Left forelimb (tissue), 1 donor: ENCODE measurements at regions not wholly inside any gene's neighbourhood (a gene's known extent, or its start where the extent isn't known, plus 50 kb on each side); places are given as distances from the start of the nearest gene placed in this dataset.

ENCODE experiments used
- DNase-seq: peaks from one replicate; pipeline ENCODE4 v3.0.0-alpha.2; 2018; ENCODE audit warnings: low spot score

GRCh38 chr1:87927391-87928280, 599.0 kb downstream of the LMO4 start:
- DNase-seq: no peak

GRCh38 chr1:87928623-87929022, 599.9 kb downstream of the LMO4 start:
- no peak for DNase-seq

GRCh38 chr1:87929906-87930305, 601.2 kb downstream of the LMO4 start:
- DNase-seq: no peak

GRCh38 chr1:87930796-87931195, 602.1 kb downstream of the LMO4 start:
- no peak for DNase-seq

GRCh38 chr1:87933171-87933570, 604.5 kb downstream of the LMO4 start:
- no peak for DNase-seq

- no peak for DNase-seq
These were observed 606.5 kb downstream of the LMO4 start for GRCh38 chr1:87935130-87935529.

GRCh38 chr1:87937831-87938395, 609.2 kb downstream of the LMO4 start:
- DNase-seq: no peak

GRCh38 chr1:87938631-87939030, 610.0 kb downstream of the LMO4 start:
- DNase-seq: no peak

- no peak for DNase-seq
These were observed 610.8 kb downstream of the LMO4 start for GRCh38 chr1:87939444-87939843.

- no peak for DNase-seq
These were observed 611.7 kb downstream of the LMO4 start for GRCh38 chr1:87940421-87940820.

- no peak for DNase-seq
These were observed 612.8 kb downstream of the LMO4 start for GRCh38 chr1:87941337-87941946.

GRCh38 chr1:87942165-87942564, 613.5 kb downstream of the LMO4 start:
- DNase-seq: no peak

- no peak for DNase-seq
These were observed 621.0 kb downstream of the LMO4 start for GRCh38 chr1:87949711-87950110.

- no peak for DNase-seq
These were observed 621.7 kb downstream of the LMO4 start for GRCh38 chr1:87950369-87950768.

GRCh38 chr1:87951409-87951808, 622.7 kb downstream of the LMO4 start:
- DNase-seq: no peak

- DNase-seq: no peak
These were observed 623.2 kb downstream of the LMO4 start for GRCh38 chr1:87951852-87952251.

- no peak for DNase-seq
These were observed 624.4 kb downstream of the LMO4 start for GRCh38 chr1:87953121-87953520.

GRCh38 chr1:87953732-87954344, 625.2 kb downstream of the LMO4 start:
- peak; percentile 67 for DNase-seq

GRCh38 chr1:87955038-87955437, 626.4 kb downstream of the LMO4 start:
- DNase-seq: no peak

GRCh38 chr1:87956072-87956471, 627.4 kb downstream of the LMO4 start:
- no peak for DNase-seq

- DNase-seq: no peak
These were observed 628.1 kb downstream of the LMO4 start for GRCh38 chr1:87956750-87957149.

- DNase-seq: no peak
These were observed 628.7 kb downstream of the LMO4 start for GRCh38 chr1:87957331-87957730.

GRCh38 chr1:87958201-87958600, 629.5 kb downstream of the LMO4 start:
- no peak for DNase-seq
